Inferior parietal cortex (tissue), 1 donor: ENCODE measurements at regions not wholly inside any gene's neighbourhood (a gene's known extent, or its start where the extent isn't known, plus 50 kb on each side); places are given as distances from the start of the nearest gene placed in this dataset.

Source experiments
- DNase-seq: peaks from one replicate; pipeline ENCODE4 v3.0.0-alpha.2; 2016; ENCODE audit errors: extremely low spot score

GRCh38 chr9:82216435-82216834 lies 227.9 kb downstream of the SPATA31D1 start:
- DNase-seq = no peak

GRCh38 chr9:82223442-82223841 lies 234.9 kb downstream of the SPATA31D1 start:
- DNase-seq = no peak

- DNase-seq = no peak
These were observed 242.8 kb downstream of the SPATA31D1 start for GRCh38 chr9:82231411-82231810.

GRCh38 chr9:82234160-82234943 lies 245.8 kb downstream of the SPATA31D1 start:
- no peak for DNase-seq

GRCh38 chr9:82242285-82242963 lies 253.9 kb downstream of the SPATA31D1 start:
- no peak for DNase-seq

GRCh38 chr9:82247318-82247717 lies 258.7 kb downstream of the SPATA31D1 start:
- no peak for DNase-seq

- no peak for DNase-seq
These were observed 263.5 kb downstream of the SPATA31D1 start for GRCh38 chr9:82252116-82252515.

- DNase-seq = no peak
These were observed 266.2 kb downstream of the SPATA31D1 start for GRCh38 chr9:82254646-82255367.

- no peak for DNase-seq
These were observed 267.1 kb downstream of the SPATA31D1 start for GRCh38 chr9:82255481-82256176.

GRCh38 chr9:82260691-82261090 lies 272.1 kb downstream of the SPATA31D1 start:
- DNase-seq = no peak

- no peak for DNase-seq
These were observed 275.0 kb downstream of the SPATA31D1 start for GRCh38 chr9:82263619-82264018.

- no peak for DNase-seq
These were observed 282.6 kb downstream of the SPATA31D1 start for GRCh38 chr9:82271106-82271561.

GRCh38 chr9:82273121-82273520 lies 284.5 kb downstream of the SPATA31D1 start:
- DNase-seq = no peak

GRCh38 chr9:82275258-82275927 lies 286.8 kb downstream of the SPATA31D1 start:
- DNase-seq = no peak

- DNase-seq = no peak
These were observed 292.5 kb downstream of the SPATA31D1 start for GRCh38 chr9:82281066-82281465.

GRCh38 chr9:82284758-82285157 lies 296.2 kb downstream of the SPATA31D1 start:
- DNase-seq = no peak

GRCh38 chr9:82295181-82295580 lies 306.6 kb downstream of the SPATA31D1 start:
- DNase-seq = no peak

GRCh38 chr9:82299870-82300269 lies 311.3 kb downstream of the SPATA31D1 start:
- DNase-seq = no peak

GRCh38 chr9:82302968-82303655 lies 314.5 kb downstream of the SPATA31D1 start:
- no peak for DNase-seq

GRCh38 chr9:82308836-82309235 lies 320.3 kb downstream of the SPATA31D1 start:
- no peak for DNase-seq

GRCh38 chr9:82313697-82314096 lies 325.1 kb downstream of the SPATA31D1 start:
- no peak for DNase-seq
